GM06990 (cell line): ENCODE measurements at regions not wholly inside any gene's neighbourhood (a gene's known extent, or its start where the extent isn't known, plus 50 kb on each side); places are given as distances from the start of the nearest gene placed in this dataset.
"Not testable (repeated sequence)": the region's sequence is repeated elsewhere in the genome, so short reads cannot be mapped to it uniquely, and the experiment has no call there.

ENCODE experiments used
- DNase-seq: peaks from one replicate; pipeline ENCODE4 v3.0.0-alpha.2; 2011; ENCODE audit not compliant: insufficient read length; ENCODE audit errors: extremely low read depth
- H3K27me3 ChIP-seq: replicated peaks from 2 replicates; pipeline ENCODE4 v1.6.0; 2011; ENCODE audit warnings: low read length; ENCODE audit not compliant: control insufficient read depth, insufficient read depth
- H3K36me3 ChIP-seq: 2 replicates; pipeline ENCODE4 v1.5.1; 2011; ENCODE audit warnings: low read length; ENCODE audit not compliant: control insufficient read depth, insufficient read depth
- H3K4me3 ChIP-seq: replicated peaks from 2 replicates; pipeline ENCODE4 v1.5.1; 2011; ENCODE audit warnings: low read depth, mild to moderate bottlenecking, control low read depth, low read length
- CTCF ChIP-seq: IDR thresholded peaks from 2 replicates; pipeline ENCODE4 v1.5.1; 2011; ENCODE audit warnings: low read length, control low read depth, mild to moderate bottlenecking, inconsistent platforms; ENCODE audit not compliant: insufficient read depth, poor library complexity, severe bottlenecking

- peak; percentile 41 for DNase-seq
- Histone ChIP-seq H3K27me3 (no peaks in the 10 kb centered on the region), H3K4me3 (no peak overlapping the region), H3K36me3 (no peaks in the 10 kb centered on the region)
- TF ChIP-seq CTCF, result no peak
Observed at GRCh38 chr6:12543953-12544352, 172.6 kb upstream of the PHACTR1 start.

- Histone ChIP-seq H3K27me3 (no peaks in the 10 kb centered on the region), H3K36me3 (no peaks in the 10 kb centered on the region), H3K4me3 (no peak overlapping the region)
- DNase-seq, result no peak
- TF ChIP-seq CTCF, result no peak
Observed at GRCh38 chr6:12544821-12545565, 171.6 kb upstream of the PHACTR1 start.

DNA sequence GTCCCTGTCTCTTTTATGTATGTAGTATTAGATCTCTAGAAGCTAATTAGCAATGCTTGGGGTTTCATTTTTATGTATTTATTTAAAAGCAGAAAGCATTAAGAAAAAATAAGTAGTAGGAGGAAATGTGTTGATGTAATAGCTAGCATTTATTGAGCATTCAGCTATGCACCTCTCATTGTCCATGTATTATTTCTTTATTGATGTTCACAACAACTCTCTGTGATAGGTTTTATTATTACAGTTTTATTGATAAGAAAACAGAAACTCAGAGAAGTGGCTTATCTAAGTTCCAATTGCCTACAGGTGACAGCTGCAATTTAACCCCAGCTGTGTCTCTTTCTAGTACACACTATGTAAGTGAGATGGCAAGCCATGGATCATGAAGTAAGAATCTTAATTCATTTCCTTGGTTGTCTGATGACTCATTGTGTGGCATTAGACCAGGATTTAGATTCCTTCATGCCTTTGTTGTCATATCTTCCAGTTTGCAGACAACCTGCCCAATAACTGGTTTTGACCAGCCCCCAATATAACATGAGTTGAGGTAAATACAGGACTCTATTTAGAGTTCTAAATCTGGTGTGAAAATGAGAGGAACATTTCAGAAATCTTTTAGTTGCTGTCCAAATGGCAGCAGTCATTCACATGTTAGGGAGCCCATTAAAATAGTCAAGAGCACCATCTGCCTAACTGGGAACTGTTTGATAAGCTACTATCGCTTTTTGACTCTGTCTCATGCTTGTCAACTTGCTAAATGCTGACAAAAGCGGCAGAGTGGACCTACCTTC, 170.8 kb upstream of the PHACTR1 start:
- no peak for DNase-seq
- no peak for TF ChIP-seq CTCF
- Histone ChIP-seq H3K4me3 (no peak overlapping the region), H3K36me3 (no peaks in the 10 kb centered on the region), H3K27me3 (no peaks in the 10 kb centered on the region)

GRCh38 chr6:12546410-12547002, 170.1 kb upstream of the PHACTR1 start:
- Histone ChIP-seq H3K36me3 (no peaks in the 10 kb centered on the region), H3K4me3 (no peak overlapping the region), H3K27me3 (no peaks in the 10 kb centered on the region)
- no peak for DNase-seq
- no peak for TF ChIP-seq CTCF

DNA sequence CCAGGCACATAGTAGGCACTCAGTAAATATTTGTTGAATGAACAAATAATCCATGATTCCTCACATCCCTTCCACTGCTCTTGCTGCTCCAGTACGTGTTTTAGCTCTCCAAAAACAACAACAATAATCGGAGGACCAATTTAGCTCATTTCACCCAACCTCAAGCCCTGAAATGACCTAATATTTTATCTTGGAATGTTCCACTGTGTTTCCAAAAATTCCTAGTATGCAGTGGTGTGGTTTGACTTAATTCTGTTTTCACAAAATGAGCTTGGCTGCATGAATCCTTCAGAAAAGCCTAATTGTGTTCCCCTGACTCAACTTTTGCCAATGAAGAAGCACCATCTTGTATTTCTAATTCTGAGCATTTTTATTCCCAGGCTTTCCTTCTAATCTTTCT, 168.0 kb upstream of the PHACTR1 start:
- DNase-seq, result no peak
- Histone ChIP-seq H3K36me3 (no peaks in the 10 kb centered on the region), H3K4me3 (no peak overlapping the region), H3K27me3 (no peaks in the 10 kb centered on the region)
- TF ChIP-seq CTCF, result no peak

GRCh38 chr6:12549445-12549844, 167.1 kb upstream of the PHACTR1 start:
- not testable (repeated sequence) for H3K27me3 ChIP-seq, DNase-seq, H3K36me3 ChIP-seq, H3K4me3 ChIP-seq

- not testable (repeated sequence) for H3K36me3 ChIP-seq, DNase-seq, H3K4me3 ChIP-seq, H3K27me3 ChIP-seq
Observed at GRCh38 chr6:12554820-12555219, 161.7 kb upstream of the PHACTR1 start.
